HEK293 (cell line): ENCODE measurements at regions not wholly inside any gene's neighbourhood (a gene's known extent, or its start where the extent isn't known, plus 50 kb on each side); places are given as distances from the start of the nearest gene placed in this dataset.

Experiments used
- GLIS1 ChIP-seq: fragments of 450-650 bp; formaldehyde crosslinking; IDR thresholded peaks from 2 replicates; pipeline ENCODE4 v1.5.1; 2016; ENCODE audit warnings: missing biosample characterization, missing genetic modification characterization
- KLF1 ChIP-seq: fragments of 450-650 bp; formaldehyde crosslinking; IDR thresholded peaks from 2 replicates; pipeline ENCODE4 v1.5.1; 2016; ENCODE audit warnings: missing biosample characterization, missing genetic modification characterization
- OVOL3 ChIP-seq: fragments of 450-650 bp; formaldehyde crosslinking; IDR thresholded peaks from 2 replicates; pipeline ENCODE4 v1.5.1; 2016; ENCODE audit warnings: missing biosample characterization, missing genetic modification characterization
- SCRT2 ChIP-seq: fragments of 450-650 bp; formaldehyde crosslinking; IDR thresholded peaks from 2 replicates; pipeline ENCODE4 v1.5.1; 2016; ENCODE audit warnings: missing biosample characterization, missing genetic modification characterization
- WT1 ChIP-seq: fragments of 450-650 bp; formaldehyde crosslinking; IDR thresholded peaks from 2 replicates; pipeline ENCODE4 v1.5.1; 2016; ENCODE audit warnings: missing biosample characterization, missing genetic modification characterization
- ZBTB7A ChIP-seq: fragments of 450-650 bp; formaldehyde crosslinking; IDR thresholded peaks from 2 replicates; pipeline ENCODE4 v1.5.1; 2016; ENCODE audit warnings: low read depth, missing biosample characterization, missing genetic modification characterization
- ZFP3 ChIP-seq: fragments of 450-650 bp; formaldehyde crosslinking; IDR thresholded peaks from 2 replicates; pipeline ENCODE4 v1.5.1; 2016; ENCODE audit warnings: low read depth, missing biosample characterization, missing genetic modification characterization
- ZFP37 ChIP-seq: fragments of 450-650 bp; formaldehyde crosslinking; IDR thresholded peaks from 2 replicates; pipeline ENCODE4 v1.5.1; 2016; ENCODE audit warnings: missing biosample characterization, missing genetic modification characterization
- ZNF133 ChIP-seq: fragments of 450-650 bp; formaldehyde crosslinking; IDR thresholded peaks from 2 replicates; pipeline ENCODE4 v1.5.1; 2016; ENCODE audit warnings: missing biosample characterization, missing genetic modification characterization
- ZNF146 ChIP-seq: fragments of 450-650 bp; formaldehyde crosslinking; IDR thresholded peaks from 2 replicates; pipeline ENCODE4 v1.5.1; 2016; ENCODE audit warnings: missing biosample characterization, missing genetic modification characterization
- ZNF274 ChIP-seq, 2 experiments: fragments of 200-500 bp in 1 of 2; fragments of 450-650 bp in 1 of 2; sonication (Bioruptor generic) in 1 of 2; formaldehyde crosslinking in 1 of 2; IDR thresholded peaks; 2 replicates each; pipeline versions ENCODE4 v1.5.1 to v1.6.1; 2014 to 2016; ENCODE audit warnings: borderline replicate concordance in 1 of 2, inconsistent platforms in 1 of 2, low read length in 1 of 2, missing biosample characterization in 1 of 2, missing genetic modification characterization in 1 of 2
- ZNF324 ChIP-seq: fragments of 450-650 bp; formaldehyde crosslinking; IDR thresholded peaks from 2 replicates; pipeline ENCODE4 v1.5.1; 2016; ENCODE audit warnings: missing biosample characterization, missing genetic modification characterization
- ZNF366 ChIP-seq: fragments of 450-650 bp; formaldehyde crosslinking; conservative IDR thresholded peaks from 2 replicates; pipeline ENCODE4 v1.5.1; 2016; ENCODE audit warnings: missing biosample characterization, missing genetic modification characterization
- ZNF404 ChIP-seq: fragments of 450-650 bp; formaldehyde crosslinking; IDR thresholded peaks from 2 replicates; pipeline ENCODE4 v1.5.1; 2017; ENCODE audit warnings: missing biosample characterization, missing genetic modification characterization
- ZNF530 ChIP-seq: fragments of 450-650 bp; formaldehyde crosslinking; IDR thresholded peaks from 2 replicates; pipeline ENCODE4 v1.5.1; 2016; ENCODE audit warnings: low read depth, missing biosample characterization, missing genetic modification characterization
- ZNF555 ChIP-seq: fragments of 450-650 bp; formaldehyde crosslinking; conservative IDR thresholded peaks from 2 replicates; pipeline ENCODE4 v1.5.1; 2017; ENCODE audit warnings: missing biosample characterization, mild to moderate bottlenecking, missing genetic modification characterization, inconsistent platforms
- ZNF558 ChIP-seq: fragments of 450-650 bp; formaldehyde crosslinking; IDR thresholded peaks from 2 replicates; pipeline ENCODE4 v1.5.1; 2016; ENCODE audit warnings: missing biosample characterization, missing genetic modification characterization
- ZNF623 ChIP-seq: fragments of 450-650 bp; formaldehyde crosslinking; IDR thresholded peaks from 2 replicates; pipeline ENCODE4 v1.5.1; 2016; ENCODE audit warnings: missing biosample characterization, missing genetic modification characterization
- ZNF658 ChIP-seq: fragments of 450-650 bp; formaldehyde crosslinking; IDR thresholded peaks from 2 replicates; pipeline ENCODE4; 2016; ENCODE audit warnings: missing biosample characterization, missing genetic modification characterization
- ZNF768 ChIP-seq: fragments of 450-650 bp; formaldehyde crosslinking; IDR thresholded peaks from 2 replicates; pipeline ENCODE4 v1.5.1; 2018; ENCODE audit warnings: missing biosample characterization, mild to moderate bottlenecking, missing genetic modification characterization
- ZSCAN30 ChIP-seq: fragments of 450-650 bp; IDR thresholded peaks from 2 replicates; pipeline ENCODE4 v1.5.1; 2018; ENCODE audit warnings: missing biosample characterization, mild to moderate bottlenecking, missing genetic modification characterization, moderate library complexity
- TF ChIP-seq, protein P1 (sequence below): fragments of 450-650 bp; formaldehyde crosslinking; IDR thresholded peaks from 2 replicates; pipeline ENCODE4 v1.5.1; 2016; ENCODE audit warnings: missing biosample characterization, missing genetic modification characterization
- TF ChIP-seq, protein P2 (sequence below): sonication (generic); formaldehyde crosslinking; IDR thresholded peaks from 2 replicates; pipeline ENCODE4 v1.8.1; 2022; ENCODE audit warnings: mild to moderate bottlenecking, moderate library complexity, missing genetic modification reagents
- TF ChIP-seq, protein P3 (sequence below): fragments of 450-650 bp; formaldehyde crosslinking; IDR thresholded peaks from 2 replicates; pipeline ENCODE4 v1.5.1; 2016; ENCODE audit warnings: missing biosample characterization, missing genetic modification characterization
- TF ChIP-seq, protein P4 (sequence below): fragments of 450-650 bp; formaldehyde crosslinking; IDR thresholded peaks from 2 replicates; pipeline ENCODE4 v1.5.1; 2017; ENCODE audit warnings: missing biosample characterization, missing genetic modification characterization
- TF ChIP-seq, protein P5 (sequence below): fragments of 450-650 bp; formaldehyde crosslinking; IDR thresholded peaks from 2 replicates; pipeline ENCODE4 v1.5.1; 2016; ENCODE audit warnings: missing biosample characterization, missing genetic modification characterization
- TF ChIP-seq, protein P6 (sequence below): fragments of 450-650 bp; formaldehyde crosslinking; IDR thresholded peaks from 2 replicates; pipeline ENCODE4 v1.5.0; 2017; ENCODE audit warnings: missing biosample characterization, missing genetic modification characterization, borderline replicate concordance
- TF ChIP-seq, protein P7 (sequence below): fragments of 450-650 bp; formaldehyde crosslinking; IDR thresholded peaks from 2 replicates; pipeline ENCODE4 v1.5.1; 2017; ENCODE audit warnings: missing biosample characterization, missing genetic modification characterization

DNA sequence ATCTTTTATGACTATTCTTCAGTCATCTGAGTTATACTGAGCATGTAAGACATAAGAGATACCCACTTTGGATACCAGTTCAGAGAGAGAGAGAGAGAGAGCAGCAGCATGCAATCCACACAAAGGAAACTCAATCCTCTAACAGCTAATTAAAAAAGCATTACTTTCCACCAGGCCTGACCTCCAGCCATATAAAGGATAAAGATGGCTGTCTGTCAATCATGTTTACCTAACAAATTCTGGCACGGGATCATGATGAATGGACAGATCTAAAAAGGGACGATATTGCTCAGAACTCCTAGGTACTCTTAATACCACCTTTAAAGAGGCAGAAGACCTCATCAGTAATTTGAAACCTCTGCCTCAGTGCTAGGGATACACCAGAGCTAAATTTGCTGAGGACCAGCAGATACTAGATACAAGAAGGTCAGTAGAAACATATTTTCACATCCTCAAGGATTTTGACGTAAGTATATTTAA is 159.2 kb downstream of the RPS12 start (continued):
- TF ChIP-seq KLF1 (tag by site-specific recombination), result no peak
- no peak for TF ChIP-seq OVOL3
- TF ChIP-seq SCRT2 (tag by site-specific recombination), result no peak
- peak; percentile 62 for TF ChIP-seq ZNF366 (tag by site-specific recombination)
- no peak for TF ChIP-seq ZFP3
- no peak for TF ChIP-seq ZNF658 (tag by site-specific recombination)
- no peak for TF ChIP-seq ZNF768 (tag by site-specific recombination)
- TF ChIP-seq, protein P1, sequence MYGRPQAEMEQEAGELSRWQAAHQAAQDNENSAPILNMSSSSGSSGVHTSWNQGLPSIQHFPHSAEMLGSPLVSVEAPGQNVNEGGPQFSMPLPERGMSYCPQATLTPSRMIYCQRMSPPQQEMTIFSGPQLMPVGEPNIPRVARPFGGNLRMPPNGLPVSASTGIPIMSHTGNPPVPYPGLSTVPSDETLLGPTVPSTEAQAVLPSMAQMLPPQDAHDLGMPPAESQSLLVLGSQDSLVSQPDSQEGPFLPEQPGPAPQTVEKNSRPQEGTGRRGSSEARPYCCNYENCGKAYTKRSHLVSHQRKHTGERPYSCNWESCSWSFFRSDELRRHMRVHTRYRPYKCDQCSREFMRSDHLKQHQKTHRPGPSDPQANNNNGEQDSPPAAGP (tag by site-specific recombination), result no peak
- TF ChIP-seq ZNF530, result no peak
- TF ChIP-seq, protein P2, sequence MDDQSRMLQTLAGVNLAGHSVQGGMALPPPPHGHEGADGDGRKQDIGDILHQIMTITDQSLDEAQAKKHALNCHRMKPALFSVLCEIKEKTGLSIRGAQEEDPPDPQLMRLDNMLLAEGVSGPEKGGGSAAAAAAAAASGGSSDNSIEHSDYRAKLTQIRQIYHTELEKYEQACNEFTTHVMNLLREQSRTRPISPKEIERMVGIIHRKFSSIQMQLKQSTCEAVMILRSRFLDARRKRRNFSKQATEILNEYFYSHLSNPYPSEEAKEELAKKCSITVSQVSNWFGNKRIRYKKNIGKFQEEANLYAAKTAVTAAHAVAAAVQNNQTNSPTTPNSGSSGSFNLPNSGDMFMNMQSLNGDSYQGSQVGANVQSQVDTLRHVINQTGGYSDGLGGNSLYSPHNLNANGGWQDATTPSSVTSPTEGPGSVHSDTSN, result no peak
- TF ChIP-seq, protein P3, sequence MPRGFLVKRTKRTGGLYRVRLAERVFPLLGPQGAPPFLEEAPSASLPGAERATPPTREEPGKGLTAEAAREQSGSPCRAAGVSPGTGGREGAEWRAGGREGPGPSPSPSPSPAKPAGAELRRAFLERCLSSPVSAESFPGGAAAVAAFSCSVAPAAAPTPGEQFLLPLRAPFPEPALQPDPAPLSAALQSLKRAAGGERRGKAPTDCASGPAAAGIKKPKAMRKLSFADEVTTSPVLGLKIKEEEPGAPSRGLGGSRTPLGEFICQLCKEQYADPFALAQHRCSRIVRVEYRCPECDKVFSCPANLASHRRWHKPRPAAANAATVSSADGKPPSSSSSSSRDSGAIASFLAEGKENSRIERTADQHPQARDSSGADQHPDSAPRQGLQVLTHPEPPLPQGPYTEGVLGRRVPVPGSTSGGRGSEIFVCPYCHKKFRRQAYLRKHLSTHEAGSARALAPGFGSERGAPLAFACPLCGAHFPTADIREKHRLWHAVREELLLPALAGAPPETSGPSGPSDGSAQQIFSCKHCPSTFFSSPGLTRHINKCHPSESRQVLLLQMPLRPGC (tag by site-specific recombination), result peak; percentile 75; the same call in 1 of the 2 replicates
- TF ChIP-seq ZNF555 (tag by site-specific recombination), result no peak
- no peak for TF ChIP-seq GLIS1
- TF ChIP-seq, protein P4, sequence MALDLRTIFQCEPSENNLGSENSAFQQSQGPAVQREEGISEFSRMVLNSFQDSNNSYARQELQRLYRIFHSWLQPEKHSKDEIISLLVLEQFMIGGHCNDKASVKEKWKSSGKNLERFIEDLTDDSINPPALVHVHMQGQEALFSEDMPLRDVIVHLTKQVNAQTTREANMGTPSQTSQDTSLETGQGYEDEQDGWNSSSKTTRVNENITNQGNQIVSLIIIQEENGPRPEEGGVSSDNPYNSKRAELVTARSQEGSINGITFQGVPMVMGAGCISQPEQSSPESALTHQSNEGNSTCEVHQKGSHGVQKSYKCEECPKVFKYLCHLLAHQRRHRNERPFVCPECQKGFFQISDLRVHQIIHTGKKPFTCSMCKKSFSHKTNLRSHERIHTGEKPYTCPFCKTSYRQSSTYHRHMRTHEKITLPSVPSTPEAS (tag by site-specific recombination), result no peak
- TF ChIP-seq, protein P5, sequence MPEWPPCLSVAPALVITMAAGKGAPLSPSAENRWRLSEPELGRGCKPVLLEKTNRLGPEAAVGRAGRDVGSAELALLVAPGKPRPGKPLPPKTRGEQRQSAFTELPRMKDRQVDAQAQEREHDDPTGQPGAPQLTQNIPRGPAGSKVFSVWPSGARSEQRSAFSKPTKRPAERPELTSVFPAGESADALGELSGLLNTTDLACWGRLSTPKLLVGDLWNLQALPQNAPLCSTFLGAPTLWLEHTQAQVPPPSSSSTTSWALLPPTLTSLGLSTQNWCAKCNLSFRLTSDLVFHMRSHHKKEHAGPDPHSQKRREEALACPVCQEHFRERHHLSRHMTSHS (tag by site-specific recombination), result no peak
- no peak for TF ChIP-seq ZFP37 (tag by site-specific recombination)
- TF ChIP-seq, protein P6, sequence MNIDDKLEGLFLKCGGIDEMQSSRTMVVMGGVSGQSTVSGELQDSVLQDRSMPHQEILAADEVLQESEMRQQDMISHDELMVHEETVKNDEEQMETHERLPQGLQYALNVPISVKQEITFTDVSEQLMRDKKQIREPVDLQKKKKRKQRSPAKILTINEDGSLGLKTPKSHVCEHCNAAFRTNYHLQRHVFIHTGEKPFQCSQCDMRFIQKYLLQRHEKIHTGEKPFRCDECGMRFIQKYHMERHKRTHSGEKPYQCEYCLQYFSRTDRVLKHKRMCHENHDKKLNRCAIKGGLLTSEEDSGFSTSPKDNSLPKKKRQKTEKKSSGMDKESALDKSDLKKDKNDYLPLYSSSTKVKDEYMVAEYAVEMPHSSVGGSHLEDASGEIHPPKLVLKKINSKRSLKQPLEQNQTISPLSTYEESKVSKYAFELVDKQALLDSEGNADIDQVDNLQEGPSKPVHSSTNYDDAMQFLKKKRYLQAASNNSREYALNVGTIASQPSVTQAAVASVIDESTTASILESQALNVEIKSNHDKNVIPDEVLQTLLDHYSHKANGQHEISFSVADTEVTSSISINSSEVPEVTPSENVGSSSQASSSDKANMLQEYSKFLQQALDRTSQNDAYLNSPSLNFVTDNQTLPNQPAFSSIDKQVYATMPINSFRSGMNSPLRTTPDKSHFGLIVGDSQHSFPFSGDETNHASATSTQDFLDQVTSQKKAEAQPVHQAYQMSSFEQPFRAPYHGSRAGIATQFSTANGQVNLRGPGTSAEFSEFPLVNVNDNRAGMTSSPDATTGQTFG (tag by site-specific recombination), result no peak
- no peak for TF ChIP-seq ZNF146 (tag by site-specific recombination)
- peak; percentile 63; the same call in 1 of the 2 replicates for TF ChIP-seq ZSCAN30
- 0 out of 2 replicates have a peak, but pooled peaks have one; percentile 52 for TF ChIP-seq ZNF324
- peak; percentile 32; the same call in 1 of the 2 replicates for TF ChIP-seq ZBTB7A (tag by site-specific recombination)
- no peak for TF ChIP-seq ZNF133 (tag by site-specific recombination)
- TF ChIP-seq ZNF558 (tag by site-specific recombination), result 0 out of 2 replicates have a peak, but pooled peaks have one; percentile 21
- no peak for TF ChIP-seq ZNF623 (tag by site-specific recombination)
- TF ChIP-seq WT1 (tag by site-specific recombination), result peak; percentile 67
- no peak for TF ChIP-seq ZNF404
- TF ChIP-seq ZNF274 (IDR thresholded peaks at IDR 0.05; ENCODE audit: low read length), result no peak
- TF ChIP-seq ZNF274 (tag by site-specific recombination; IDR thresholded peaks at IDR 0.05; ENCODE audit: borderline replicate concordance), result no peak
- TF ChIP-seq, protein P7, sequence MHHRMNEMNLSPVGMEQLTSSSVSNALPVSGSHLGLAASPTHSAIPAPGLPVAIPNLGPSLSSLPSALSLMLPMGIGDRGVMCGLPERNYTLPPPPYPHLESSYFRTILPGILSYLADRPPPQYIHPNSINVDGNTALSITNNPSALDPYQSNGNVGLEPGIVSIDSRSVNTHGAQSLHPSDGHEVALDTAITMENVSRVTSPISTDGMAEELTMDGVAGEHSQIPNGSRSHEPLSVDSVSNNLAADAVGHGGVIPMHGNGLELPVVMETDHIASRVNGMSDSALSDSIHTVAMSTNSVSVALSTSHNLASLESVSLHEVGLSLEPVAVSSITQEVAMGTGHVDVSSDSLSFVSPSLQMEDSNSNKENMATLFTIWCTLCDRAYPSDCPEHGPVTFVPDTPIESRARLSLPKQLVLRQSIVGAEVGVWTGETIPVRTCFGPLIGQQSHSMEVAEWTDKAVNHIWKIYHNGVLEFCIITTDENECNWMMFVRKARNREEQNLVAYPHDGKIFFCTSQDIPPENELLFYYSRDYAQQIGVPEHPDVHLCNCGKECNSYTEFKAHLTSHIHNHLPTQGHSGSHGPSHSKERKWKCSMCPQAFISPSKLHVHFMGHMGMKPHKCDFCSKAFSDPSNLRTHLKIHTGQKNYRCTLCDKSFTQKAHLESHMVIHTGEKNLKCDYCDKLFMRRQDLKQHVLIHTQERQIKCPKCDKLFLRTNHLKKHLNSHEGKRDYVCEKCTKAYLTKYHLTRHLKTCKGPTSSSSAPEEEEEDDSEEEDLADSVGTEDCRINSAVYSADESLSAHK (tag by site-specific recombination), result peak; percentile 75
